Endothelial cell of umbilical vein (primary cell): ENCODE measurements at regions not wholly inside any gene's neighbourhood (a gene's known extent, or its start where the extent isn't known, plus 50 kb on each side); places are given as distances from the start of the nearest gene placed in this dataset.

Experiments
- BruUV-seq: library from RNA; stranded (reverse); fragments of 400-500 nt; replicated peaks from 2 replicates; lab custom pipeline; 2021; lab: Mats Ljungman, UMichigan
- CTCF ChIA-PET: fragments of 300-600, 350-600 bp; sonication (Branson Sonifier 250); formaldehyde crosslinking; loops from one replicate; lab custom pipeline; 2021; ENCODE audit warnings: antibody characterized with exemption, inconsistent platforms; lab: Charles Lee
- POLR2A ChIA-PET: fragments of 300-600, 350-600 bp; sonication (Branson Sonifier 250); formaldehyde crosslinking; loops from one replicate; lab custom pipeline; 2021; ENCODE audit warnings: antibody characterized with exemption, inconsistent platforms; lab: Charles Lee
- DNase-seq: peaks from one replicate; pipeline ENCODE4 v3.0.0-alpha.2; 2011; ENCODE audit warnings: low read depth, low spot score
- FAIRE-seq: peaks from 2 replicates; lab custom pipeline; 2011; peaks lifted over from hg19 to GRCh38; lab: Jason Lieb, UNC
- H2AFZ ChIP-seq: 2 replicates; pipeline ENCODE4 v1.6.0; 2012; ENCODE audit warnings: low read depth, low read length, control low read depth, inconsistent platforms
- H3K27ac ChIP-seq: 2 replicates; pipeline ENCODE4 v1.5.1; 2011; ENCODE audit warnings: low read depth, mild to moderate bottlenecking, control low read depth, low read length, moderate library complexity; ENCODE audit not compliant: insufficient read depth
- H3K27me3 ChIP-seq, 2 experiments: 2 replicates each; pipeline versions ENCODE4 v1.6.0 to v1.6.1; 2011; ENCODE audit warnings: low read length in 2 of 2, mixed read lengths in 1 of 2; ENCODE audit not compliant: control insufficient read depth in 2 of 2, insufficient read depth in 2 of 2
- H3K36me3 ChIP-seq, 2 experiments: 2 replicates in 1 of 2; 3 replicates in 1 of 2; pipeline ENCODE4 v1.5.1; 2011; ENCODE audit warnings: low read length in 2 of 2, mild to moderate bottlenecking in 1 of 2, moderate library complexity in 1 of 2; ENCODE audit not compliant: control insufficient read depth in 2 of 2, insufficient read depth in 2 of 2; ENCODE audit errors: extremely low read depth in 1 of 2
- H3K4me1 ChIP-seq: 3 replicates; pipeline ENCODE4 v1.5.1; 2011; ENCODE audit warnings: mild to moderate bottlenecking, low read length; ENCODE audit not compliant: control insufficient read depth, insufficient read depth; ENCODE audit errors: extremely low read depth
- H3K4me2 ChIP-seq: 2 replicates; pipeline ENCODE4 v1.6.1; 2011; ENCODE audit warnings: low read length, control low read depth, mixed read lengths; ENCODE audit not compliant: insufficient read depth
- H3K4me3 ChIP-seq, 3 experiments: fragments of 200-600 bp in 1 of 3; sonication (generic), shearing (Covaris generic) in 1 of 3; replicated peaks in 1 of 3; 2 replicates each; pipeline ENCODE4 v1.5.1; 2011 to 2016; ENCODE audit warnings: control low read depth in 3 of 3, low read length in 3 of 3, mild to moderate bottlenecking in 2 of 3, inconsistent platforms in 1 of 3, low read depth in 1 of 3, moderate library complexity in 1 of 3; ENCODE audit not compliant: insufficient read depth in 1 of 3
- H3K79me2 ChIP-seq: 2 replicates; pipeline ENCODE4 v1.6.0; 2012; ENCODE audit warnings: low read length, inconsistent platforms; ENCODE audit not compliant: control insufficient read depth, insufficient read depth
- H3K9ac ChIP-seq: replicated peaks from 2 replicates; pipeline ENCODE3; 2011; ENCODE audit warnings: low read length, control low read depth; ENCODE audit not compliant: insufficient read depth; ENCODE audit errors: extremely low read depth
- H3K9me1 ChIP-seq: replicated peaks from 3 replicates; pipeline ENCODE4 v1.6.0; 2011; ENCODE audit warnings: mild to moderate bottlenecking, low read length; ENCODE audit not compliant: control insufficient read depth, insufficient read depth; ENCODE audit errors: extremely low read depth
- H3K9me3 ChIP-seq: replicated peaks from 2 replicates; pipeline ENCODE4 v1.5.1; 2012; ENCODE audit warnings: low read length, inconsistent platforms; ENCODE audit not compliant: control insufficient read depth, insufficient read depth
- H4K20me1 ChIP-seq: replicated peaks from 2 replicates; pipeline ENCODE3; 2011; ENCODE audit warnings: mild to moderate bottlenecking, low read length; ENCODE audit not compliant: control insufficient read depth, insufficient read depth; ENCODE audit errors: extremely low read depth
- EZH2 ChIP-seq: IDR thresholded peaks from 2 replicates; pipeline ENCODE4 v1.6.1; 2012; ENCODE audit warnings: borderline replicate concordance, low read depth, mild to moderate bottlenecking, moderate library complexity, low read length, inconsistent platforms; ENCODE audit not compliant: severe bottlenecking
- FOS ChIP-seq: IDR thresholded peaks from 2 replicates; pipeline ENCODE4 v1.6.1; 2011; ENCODE audit warnings: mild to moderate bottlenecking, low read length, moderate library complexity, borderline replicate concordance; ENCODE audit not compliant: insufficient read depth
- JUN ChIP-seq: IDR thresholded peaks from 2 replicates; pipeline ENCODE4 v1.6.1; 2011; ENCODE audit warnings: borderline replicate concordance, low read depth; ENCODE audit not compliant: insufficient read length, insufficient read depth
- MAX ChIP-seq: IDR thresholded peaks from 2 replicates; pipeline ENCODE4 v1.6.1; 2011; ENCODE audit not compliant: insufficient read depth, insufficient read length
- MYC ChIP-seq: IDR thresholded peaks from one replicate; pipeline ENCODE4 v1.6.1; 2011; ENCODE audit warnings: mild to moderate bottlenecking, low read depth, low read length
- POLR2A ChIP-seq: IDR thresholded peaks from 2 replicates; pipeline ENCODE4 v1.6.1; 2012; ENCODE audit warnings: low read depth, mild to moderate bottlenecking, control low read depth, low read length
- dilution Hi-C: fragments of 300-500 bp; cut with MboI; formaldehyde crosslinking; loops from one replicate; pipeline ENCODE4 v1.15.0; 2019; ENCODE audit warnings: low sequenced_read_pairs; ENCODE audit not compliant: extremely low pct_ligation_motif_present
- intact Hi-C: fragments of 100-400 bp; cut with micrococcal nuclease; formaldehyde crosslinking; loops from one replicate; pipeline ENCODE4 v1.10.0; 2022

GRCh38 chr6:167543602-167544497 lies 219.0 kb downstream of the TTLL2 start:
- FAIRE-seq, result no peak
- no peaks in the 10 kb centered on the region for H3K9me3 ChIP-seq
- ChIA-PET CTCF (no interaction called here), POLR2A (no interaction called here)
- H3K9ac ChIP-seq, result peak overlapping the region; percentile 54
- peak; percentile 62 for DNase-seq
- TF ChIP-seq JUN (peak; percentile 15), MAX (peak; percentile 52), FOS (no peak)
- no peaks in the 10 kb centered on the region for H3K79me2 ChIP-seq
- peaks cover 25% of the 10 kb centered on the region for H3K4me1 ChIP-seq
- TSS peak; percentile 59 for BruUV-seq
- peak overlapping the region; percentile 76 for H3K4me2 ChIP-seq
- peak overlapping the region; percentile 96 for H2AFZ ChIP-seq
- no peaks in the 10 kb centered on the region for H3K9me1 ChIP-seq
- H4K20me1 ChIP-seq, result no peaks in the 10 kb centered on the region
- peak overlapping the region in 1 of 3 experiments; percentile 5 for H3K4me3 ChIP-seq
- H3K36me3 ChIP-seq, result no peaks in the 10 kb centered on the region
- dilution Hi-C loops (no loop called here), intact Hi-C loops (loop anchor here (1.0 to 10.0 kb wide), 4 partner anchors 139 to 319 kb away; partner anchors contain the start of gene AFDN)
- H3K27me3 ChIP-seq, result no peaks in the 10 kb centered on the region
- H3K27ac ChIP-seq, result peak overlapping the region; percentile 89

GRCh38 chr6:167546611-167547327 lies 221.9 kb downstream of the TTLL2 start:
- FAIRE-seq (no peak), DNase-seq (no peak)
- H3K4me1 ChIP-seq, result peaks cover 25% of the 10 kb centered on the region
- H3K79me2 ChIP-seq, result no peaks in the 10 kb centered on the region
- dilution Hi-C loops (no loop called here), intact Hi-C loops (loop anchor here (2.0 to 10.0 kb wide), 3 partner anchors 20 to 351 kb away; no protein-coding TSS in a partner anchor)
- H3K9me3 ChIP-seq, result no peaks in the 10 kb centered on the region
- POLR2A ChIA-PET, result no interaction called here
- H3K4me2 ChIP-seq, result no peak overlapping the region
- no peak overlapping the region for H3K4me3 ChIP-seq
- no peaks in the 10 kb centered on the region for H4K20me1 ChIP-seq
- H3K9ac ChIP-seq, result no peak overlapping the region
- BruUV-seq, result no TSS peak
- H3K27me3 ChIP-seq, result no peaks in the 10 kb centered on the region
- no peaks in the 10 kb centered on the region for H3K36me3 ChIP-seq
- CTCF ChIA-PET, result no interaction called here
- no peak overlapping the region for H2AFZ ChIP-seq
- TF ChIP-seq POLR2A, result no peak
- no peak for TF ChIP-seq MYC
- no peak for TF ChIP-seq EZH2
- no peak for TF ChIP-seq MAX
- H3K9me1 ChIP-seq, result no peaks in the 10 kb centered on the region
- no peak overlapping the region for H3K27ac ChIP-seq
